Cardiac fibroblast (primary cell): ENCODE measurements at regions not wholly inside any gene's neighbourhood (a gene's known extent, or its start where the extent isn't known, plus 50 kb on each side); places are given as distances from the start of the nearest gene placed in this dataset.

Experiments used
- DNase-seq, 2 donors: peaks; one replicate each; pipeline versions ENCODE4 v3.0.0 to v3.0.0-alpha.2; 2010; ENCODE audit warnings: low read depth in 2 of 2
- H3K4me3 ChIP-seq, 2 donors: replicated peaks in 1 of 2; 1 replicate in 1 of 2; 2 replicates in 1 of 2; pipeline ENCODE4 v1.5.1; 2011; ENCODE audit warnings: low read depth in 2 of 2, low read length in 2 of 2, mild to moderate bottlenecking in 2 of 2, moderate library complexity in 1 of 2
- TF ChIP-seq, protein P1 (sequence below): IDR thresholded peaks from one replicate; pipeline ENCODE4 v1.5.1; 2011; ENCODE audit warnings: low read depth, mild to moderate bottlenecking, low read length, inconsistent platforms

DNA sequence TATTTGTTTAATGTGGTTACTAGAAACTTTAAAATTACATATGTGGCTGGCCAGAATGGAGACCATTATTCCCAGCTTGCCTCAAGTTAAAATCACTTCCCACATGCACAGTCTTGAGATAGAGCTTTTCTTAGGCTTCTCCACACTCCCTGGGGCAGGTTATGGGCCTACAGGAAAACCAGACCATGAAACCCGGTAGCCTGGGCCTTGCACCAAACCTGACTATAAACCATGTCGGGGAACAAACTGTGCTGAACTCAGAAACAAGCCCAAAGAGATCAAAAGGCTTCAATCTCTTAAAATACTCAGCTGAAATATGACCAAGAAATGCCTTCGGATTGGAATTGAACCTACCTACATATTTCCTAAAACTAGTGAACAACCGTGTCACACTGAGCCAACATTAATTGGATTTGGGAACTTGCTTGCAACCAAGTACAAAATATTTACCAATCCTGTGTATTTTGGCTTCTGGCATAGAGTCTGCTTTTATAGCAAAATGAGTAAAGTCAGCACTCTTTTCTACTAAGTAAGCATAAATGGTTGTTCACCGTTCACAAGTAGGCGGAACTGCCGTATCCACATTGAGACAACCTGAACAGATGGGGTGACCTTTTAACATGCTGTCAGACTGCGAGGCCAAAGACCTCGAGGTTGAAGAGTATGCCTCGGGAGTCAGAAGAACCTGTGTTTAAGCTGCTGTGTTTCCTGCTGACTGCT lies 199.5 kb downstream of the FAM76B start:
- TF ChIP-seq, protein P1, sequence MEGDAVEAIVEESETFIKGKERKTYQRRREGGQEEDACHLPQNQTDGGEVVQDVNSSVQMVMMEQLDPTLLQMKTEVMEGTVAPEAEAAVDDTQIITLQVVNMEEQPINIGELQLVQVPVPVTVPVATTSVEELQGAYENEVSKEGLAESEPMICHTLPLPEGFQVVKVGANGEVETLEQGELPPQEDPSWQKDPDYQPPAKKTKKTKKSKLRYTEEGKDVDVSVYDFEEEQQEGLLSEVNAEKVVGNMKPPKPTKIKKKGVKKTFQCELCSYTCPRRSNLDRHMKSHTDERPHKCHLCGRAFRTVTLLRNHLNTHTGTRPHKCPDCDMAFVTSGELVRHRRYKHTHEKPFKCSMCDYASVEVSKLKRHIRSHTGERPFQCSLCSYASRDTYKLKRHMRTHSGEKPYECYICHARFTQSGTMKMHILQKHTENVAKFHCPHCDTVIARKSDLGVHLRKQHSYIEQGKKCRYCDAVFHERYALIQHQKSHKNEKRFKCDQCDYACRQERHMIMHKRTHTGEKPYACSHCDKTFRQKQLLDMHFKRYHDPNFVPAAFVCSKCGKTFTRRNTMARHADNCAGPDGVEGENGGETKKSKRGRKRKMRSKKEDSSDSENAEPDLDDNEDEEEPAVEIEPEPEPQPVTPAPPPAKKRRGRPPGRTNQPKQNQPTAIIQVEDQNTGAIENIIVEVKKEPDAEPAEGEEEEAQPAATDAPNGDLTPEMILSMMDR, result no peak
- DNase-seq, result no peak
- H3K4me3 ChIP-seq, result no peak overlapping the region

DNA sequence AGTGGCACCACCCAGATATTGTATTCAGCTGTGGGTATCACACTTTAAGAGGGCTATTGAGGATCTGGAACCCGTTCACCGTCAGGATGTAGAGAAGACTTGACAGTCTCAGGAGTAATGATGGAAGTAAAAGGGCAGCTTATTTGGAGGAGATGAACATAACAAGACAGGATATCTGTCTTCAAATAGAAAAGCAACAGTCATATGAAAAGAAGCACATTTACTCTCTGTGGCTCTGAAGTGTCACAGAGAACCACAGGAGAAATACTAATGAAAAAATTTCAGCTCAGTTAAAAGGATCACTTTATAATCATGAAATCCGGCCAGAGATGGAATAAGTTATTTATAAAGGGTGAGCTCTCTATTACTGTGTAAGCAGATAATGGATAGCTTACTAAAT lies 200.8 kb downstream of the FAM76B start:
- TF ChIP-seq, protein P1, result no peak
- no peak for DNase-seq

DNA sequence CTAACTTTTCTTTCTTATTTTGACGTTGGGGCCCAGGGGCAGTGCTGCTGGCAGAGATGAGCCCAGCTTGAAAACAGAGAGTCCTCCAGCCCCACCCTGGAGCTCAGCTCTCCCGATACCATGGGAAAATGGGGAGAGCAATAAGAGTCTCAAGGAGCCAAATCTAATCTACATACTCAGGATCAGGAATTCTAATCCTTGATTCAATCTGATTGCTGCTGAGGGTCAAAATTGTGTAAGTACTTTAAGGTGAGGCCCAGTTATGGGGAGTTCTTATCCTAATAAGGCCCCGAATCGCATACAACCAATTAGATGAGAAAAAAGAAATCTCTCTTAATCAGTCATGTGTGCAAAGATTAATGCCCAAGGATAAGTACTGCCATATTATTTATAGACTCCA lies 202.9 kb downstream of the FAM76B start:
- no peak overlapping the region for H3K4me3 ChIP-seq
- TF ChIP-seq, protein P1, result no peak
- no peak for DNase-seq

More for the DNA sequence above, 200.8 kb downstream of the FAM76B start:
- no peak overlapping the region for H3K4me3 ChIP-seq

DNA sequence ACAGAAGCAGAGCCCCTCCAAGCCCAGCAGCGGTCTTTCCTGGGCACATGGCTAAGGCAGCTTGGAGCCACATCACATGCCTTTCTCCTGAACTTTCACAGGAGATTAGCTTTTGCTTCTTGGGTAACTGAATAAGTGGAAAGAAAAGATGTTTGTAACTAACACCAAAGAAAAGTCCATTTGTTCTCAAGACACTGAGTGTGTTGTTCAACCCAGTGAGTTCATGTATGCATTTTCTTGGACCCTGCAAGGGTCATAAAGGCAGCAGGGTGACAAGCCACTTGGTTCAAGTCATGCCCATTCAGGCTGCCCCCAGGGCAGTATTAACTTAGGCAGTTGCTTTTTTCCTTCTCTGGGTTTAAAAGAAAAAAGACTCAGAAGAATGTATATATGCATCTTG lies 203.4 kb downstream of the FAM76B start:
- no peak for DNase-seq
- TF ChIP-seq, protein P1, result no peak
- H3K4me3 ChIP-seq, result no peak overlapping the region

DNA sequence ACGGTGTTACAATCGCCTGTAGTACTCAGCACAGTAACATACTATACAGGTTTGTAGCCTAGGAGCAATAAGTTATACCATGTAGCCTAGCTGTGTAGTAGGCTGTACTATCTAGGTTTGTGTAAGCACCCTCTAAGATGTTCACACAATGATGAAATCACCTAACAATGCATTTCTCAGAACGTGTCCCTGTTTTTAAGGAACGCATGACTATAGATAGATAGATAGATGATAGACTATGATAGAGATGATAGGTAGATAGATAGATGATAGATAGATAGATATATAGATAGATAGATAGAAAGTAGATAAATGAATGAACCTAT lies 203.9 kb downstream of the FAM76B start:
- H3K4me3 ChIP-seq, result no peak overlapping the region
- TF ChIP-seq, protein P1, result no peak
- no peak for DNase-seq

DNA sequence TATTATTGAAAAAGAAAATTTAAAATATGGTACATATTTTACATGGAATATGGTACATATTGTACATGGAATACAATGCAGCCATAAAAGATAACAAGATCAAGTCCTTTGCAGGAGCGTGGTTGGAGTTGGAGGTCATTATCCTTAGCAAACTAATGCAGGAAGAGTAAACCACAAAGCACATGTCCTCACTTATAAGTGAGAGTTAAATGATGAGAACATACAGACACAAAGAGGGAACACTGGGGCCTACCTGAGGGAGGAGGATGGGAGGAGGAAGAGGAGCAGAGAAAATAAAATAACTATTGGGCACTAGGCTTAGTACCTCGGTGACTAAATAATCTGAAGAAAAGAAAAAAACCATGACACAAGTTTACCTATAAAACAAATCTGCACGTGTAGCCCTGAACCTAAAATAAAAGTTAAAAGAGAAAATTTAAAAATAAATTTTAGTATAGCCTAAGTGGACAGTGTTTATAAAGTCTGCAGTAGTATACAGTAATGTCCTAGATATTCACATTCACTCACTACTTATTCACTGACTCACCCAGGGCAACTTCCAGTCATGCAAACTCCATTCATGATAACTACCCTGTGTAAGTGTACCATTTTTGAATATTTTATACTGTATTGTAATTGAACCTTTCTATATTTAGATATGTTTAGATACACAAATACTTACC lies 204.4 kb downstream of the FAM76B start:
- no peak overlapping the region for H3K4me3 ChIP-seq
- peak in 1 of 2 donors; percentile 77 for DNase-seq
- TF ChIP-seq, protein P1, result no peak
